Lung (tissue), 11 donors: ENCODE measurements at regions not wholly inside any gene's neighbourhood (a gene's known extent, or its start where the extent isn't known, plus 50 kb on each side); places are given as distances from the start of the nearest gene placed in this dataset.
"Not testable (repeated sequence)": the region's sequence is repeated elsewhere in the genome, so short reads cannot be mapped to it uniquely, and the experiment has no call there.

Experiments used
- ATAC-seq: fragments of 200-7000 bp; cut with Tn5 transposase; one replicate; pipeline ENCODE4 v1.9.1; 2020; ENCODE audit warnings: moderate number of reproducible peaks; ENCODE audit not compliant: insufficient read depth, low FRiP score
- DNase-seq, 3 donors: peaks; one replicate each; pipeline ENCODE4 v3.0.0-alpha.2; 2013 to 2017
- H3K27ac ChIP-seq, 2 donors: one replicate each; pipeline ENCODE4 v1.5.1; 2013; ENCODE audit warnings: mild to moderate bottlenecking in 2 of 2, moderate library complexity in 2 of 2, control low read depth in 1 of 2, inconsistent platforms in 1 of 2, low read depth in 1 of 2, low read length in 1 of 2
- H3K27me3 ChIP-seq, 3 donors: one replicate each; pipeline ENCODE4 v1.5.1; 2013; ENCODE audit warnings: low read length in 2 of 3; ENCODE audit not compliant: control insufficient read depth in 3 of 3, insufficient read depth in 3 of 3
- H3K36me3 ChIP-seq, 4 donors: one replicate each; pipeline ENCODE4 v1.5.1; 2013; ENCODE audit warnings: low read length in 4 of 4, mild to moderate bottlenecking in 1 of 4, moderate library complexity in 1 of 4; ENCODE audit not compliant: control insufficient read depth in 4 of 4, insufficient read depth in 4 of 4
- H3K4me1 ChIP-seq, 5 donors: one replicate each; pipeline ENCODE4 v1.5.1; 2013; ENCODE audit warnings: low read length in 5 of 5, mild to moderate bottlenecking in 2 of 5, moderate library complexity in 1 of 5; ENCODE audit not compliant: control insufficient read depth in 5 of 5, insufficient read depth in 5 of 5
- H3K4me3 ChIP-seq: one replicate; pipeline ENCODE4 v1.5.1; 2013; ENCODE audit warnings: mild to moderate bottlenecking, control low read depth, moderate library complexity
- H3K9ac ChIP-seq, 2 donors: one replicate each; pipeline ENCODE4 v1.5.1; 2013; ENCODE audit warnings: low read length in 2 of 2, control low read depth in 1 of 2; ENCODE audit not compliant: insufficient read depth in 1 of 2
- H3K9me3 ChIP-seq, 4 donors: one replicate each; pipeline ENCODE4 v1.5.1; 2013; ENCODE audit warnings: low read length in 3 of 4, mild to moderate bottlenecking in 1 of 4, moderate library complexity in 1 of 4; ENCODE audit not compliant: control insufficient read depth in 4 of 4, insufficient read depth in 3 of 4
- CTCF ChIP-seq: IDR thresholded peaks from 2 replicates; pipeline ENCODE4 v1.5.1; 2012; ENCODE audit warnings: mild to moderate bottlenecking; ENCODE audit errors: control extremely low read depth, extremely low read depth
- WGBS, 2 donors: extraction: QIAGEN DNeasy Blood & Tissue Kit; methylation state at CpG; one replicate each; pipeline ENCODE4 v1.1.7; 2013; 5-methylcytosine and 5-hydroxymethylcytosine counted together
- donor health status: control.
- donor health status: control.
- donor health status: Bipolar disorder and iron deficiency.
- donor health status: healthy.
- donor health status: DM: yes; HTN: yes; CAD: no.

DNA sequence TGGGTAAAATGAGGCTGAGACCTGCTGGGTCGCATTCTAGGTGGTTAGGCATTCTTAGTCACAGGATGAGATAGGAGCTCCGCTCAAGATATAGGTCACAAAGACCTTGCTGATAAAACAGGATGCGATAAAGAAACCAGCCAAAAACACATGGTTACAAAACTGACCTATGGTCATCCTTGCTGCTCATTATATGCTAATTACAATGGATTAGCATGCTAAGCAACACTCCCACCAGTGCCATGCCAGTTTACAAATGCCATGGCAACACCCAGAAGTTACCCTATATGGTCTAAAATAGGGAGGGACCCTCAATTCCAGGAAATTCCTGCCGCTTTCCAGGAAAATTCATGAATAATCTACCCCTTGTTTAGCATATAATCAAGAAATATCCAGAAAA lies 132.4 kb downstream of the BRMS1L start:
- Histone ChIP-seq H3K4me3 (no peak overlapping the region), H3K27me3 (no peaks in the 10 kb centered on the region), H3K9me3 (no peaks in the 10 kb centered on the region), H3K4me1 (no peaks in the 10 kb centered on the region), H3K27ac (no peak overlapping the region), H3K9ac (no peak overlapping the region), H3K36me3 (no peaks in the 10 kb centered on the region)
- no peak for ATAC-seq
- TF ChIP-seq CTCF, result no peak
- no peak for DNase-seq
- WGBS, 2 donors, result 87 to 95% methylated on average over 4 of the region's 4 CpGs

- Histone ChIP-seq H3K27me3 (no peaks in the 10 kb centered on the region), H3K27ac (no peak overlapping the region), H3K4me1 (no peaks in the 10 kb centered on the region), H3K4me3 (no peak overlapping the region), H3K9me3 (no peaks in the 10 kb centered on the region), H3K36me3 (no peaks in the 10 kb centered on the region), H3K9ac (no peak overlapping the region)
- DNase-seq, result no peak
- TF ChIP-seq CTCF, result no peak
- no peak for ATAC-seq
- WGBS, 2 donors, result 92 to 93% methylated on average over 13 of the region's 13 CpGs
These were observed 130.4 kb downstream of the BRMS1L start for GRCh38 chr14:35956376-35957085.

- H3K4me1 ChIP-seq, result no peaks in the 10 kb centered on the region
- no peak for TF ChIP-seq CTCF
- ATAC-seq, result no peak
- no peak overlapping the region for H3K4me3 ChIP-seq
- no peaks in the 10 kb centered on the region for H3K36me3 ChIP-seq
- no peak overlapping the region for H3K9ac ChIP-seq
- no peaks in the 10 kb centered on the region for H3K9me3 ChIP-seq
- no peak overlapping the region for H3K27ac ChIP-seq
- 48 to 50% methylated on average over 3 of the region's 3 CpGs for WGBS, 2 donors
- no peaks in the 10 kb centered on the region for H3K27me3 ChIP-seq
- no peak for DNase-seq
These were observed 126.4 kb downstream of the BRMS1L start for GRCh38 chr14:35952584-35952983.

GRCh38 chr14:35949920-35950513 lies 123.9 kb downstream of the BRMS1L start:
- 43 to 74% methylated on average over 1 of the region's 1 CpG for WGBS, 2 donors
- Histone ChIP-seq H3K36me3 (no peaks in the 10 kb centered on the region), H3K27me3 (no peaks in the 10 kb centered on the region), H3K27ac (no peak overlapping the region), H3K4me1 (no peaks in the 10 kb centered on the region), H3K4me3 (no peak overlapping the region), H3K9me3 (no peaks in the 10 kb centered on the region), H3K9ac (no peak overlapping the region)
- peak; percentile 58 to 85 (median 85) for DNase-seq
- no peak for TF ChIP-seq CTCF
- ATAC-seq, result no peak

GRCh38 chr14:35947983-35948382 lies 121.8 kb downstream of the BRMS1L start:
- H3K4me1 ChIP-seq, H3K36me3 ChIP-seq, H3K9ac ChIP-seq, H3K9me3 ChIP-seq, ATAC-seq, DNase-seq, H3K4me3 ChIP-seq, H3K27ac ChIP-seq, H3K27me3 ChIP-seq: not testable (repeated sequence)
- WGBS, 2 donors, result 90% methylated on average over 14 of the region's 14 CpGs
